ENCODE measurements at regions not wholly inside any gene's neighbourhood (a gene's known extent, or its start where the extent isn't known, plus 50 kb on each side); places are given as distances from the start of the nearest gene placed in this dataset.

DNA sequence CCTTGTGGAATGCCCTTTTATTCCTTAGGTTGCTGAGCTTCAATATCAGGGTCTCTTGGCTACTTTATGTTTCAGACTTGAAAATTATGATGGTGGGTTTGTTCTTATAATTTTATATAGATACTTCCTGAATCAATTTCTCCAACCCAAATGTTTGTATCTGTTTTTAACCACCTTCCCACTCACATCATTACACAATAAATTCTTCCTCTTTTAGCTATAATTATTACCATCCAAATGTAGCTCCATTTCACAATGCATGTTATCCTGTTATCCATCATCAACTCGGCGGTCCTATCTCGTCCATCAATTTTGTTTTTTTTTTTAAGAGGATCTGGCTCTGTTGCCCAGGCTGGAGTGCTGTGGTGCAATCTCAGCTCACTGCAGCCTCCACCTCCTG is 357.6 kb upstream of the ZP4 start:
- TF ChIP-seq, protein P1, sequence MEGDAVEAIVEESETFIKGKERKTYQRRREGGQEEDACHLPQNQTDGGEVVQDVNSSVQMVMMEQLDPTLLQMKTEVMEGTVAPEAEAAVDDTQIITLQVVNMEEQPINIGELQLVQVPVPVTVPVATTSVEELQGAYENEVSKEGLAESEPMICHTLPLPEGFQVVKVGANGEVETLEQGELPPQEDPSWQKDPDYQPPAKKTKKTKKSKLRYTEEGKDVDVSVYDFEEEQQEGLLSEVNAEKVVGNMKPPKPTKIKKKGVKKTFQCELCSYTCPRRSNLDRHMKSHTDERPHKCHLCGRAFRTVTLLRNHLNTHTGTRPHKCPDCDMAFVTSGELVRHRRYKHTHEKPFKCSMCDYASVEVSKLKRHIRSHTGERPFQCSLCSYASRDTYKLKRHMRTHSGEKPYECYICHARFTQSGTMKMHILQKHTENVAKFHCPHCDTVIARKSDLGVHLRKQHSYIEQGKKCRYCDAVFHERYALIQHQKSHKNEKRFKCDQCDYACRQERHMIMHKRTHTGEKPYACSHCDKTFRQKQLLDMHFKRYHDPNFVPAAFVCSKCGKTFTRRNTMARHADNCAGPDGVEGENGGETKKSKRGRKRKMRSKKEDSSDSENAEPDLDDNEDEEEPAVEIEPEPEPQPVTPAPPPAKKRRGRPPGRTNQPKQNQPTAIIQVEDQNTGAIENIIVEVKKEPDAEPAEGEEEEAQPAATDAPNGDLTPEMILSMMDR (IDR thresholded peaks at IDR 0.05), result no peak
- TF ChIP-seq POLR2A (IDR thresholded peaks at IDR 0.05), result no peak

Data from adrenal gland (tissue), 5 donors.